ENCODE measurements at regions not wholly inside any gene's neighbourhood (a gene's known extent, or its start where the extent isn't known, plus 50 kb on each side); places are given as distances from the start of the nearest gene placed in this dataset.
"Not testable (repeated sequence)": the region's sequence is repeated elsewhere in the genome, so short reads cannot be mapped to it uniquely, and the experiment has no call there.

DNA sequence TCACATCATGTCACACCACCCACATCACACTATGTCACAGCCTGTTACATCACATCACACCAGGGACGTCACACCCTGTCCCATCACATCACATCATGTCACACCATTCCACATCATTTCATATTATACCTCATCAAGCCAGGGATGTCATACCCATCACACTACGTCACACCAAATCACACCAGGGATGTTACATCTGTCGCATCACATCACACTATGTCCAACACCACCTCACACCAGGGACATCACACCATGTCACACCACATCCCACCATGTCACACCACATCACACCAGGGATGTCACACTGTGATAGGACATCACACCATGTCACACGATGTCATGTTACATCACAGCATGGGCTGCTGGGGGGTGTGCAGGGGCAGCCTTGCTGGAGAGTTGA, 110.6 kb downstream of the TMEM121 start:
- no peak for DNase-seq (ENCODE audit: low read depth in 3 of 3)

DNA sequence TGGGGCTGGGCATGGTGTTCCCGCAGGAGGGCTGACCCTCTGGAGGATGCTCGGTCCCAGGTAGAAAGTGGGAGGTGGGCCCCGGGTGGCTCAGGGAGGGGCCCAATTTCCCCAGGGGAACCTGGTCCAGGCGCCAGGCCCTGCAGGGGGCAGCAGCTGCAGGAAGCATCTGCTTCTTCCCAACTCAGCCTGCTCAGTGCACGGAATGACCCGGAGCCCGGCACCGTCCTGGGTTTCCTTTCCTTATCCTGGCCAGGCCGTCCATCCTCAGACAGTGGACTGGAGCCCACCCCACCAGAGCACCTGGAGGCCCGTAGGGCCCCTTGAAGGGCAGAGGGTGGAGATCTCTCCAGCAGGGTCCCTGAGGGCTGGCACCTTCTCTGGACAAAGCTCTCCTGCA, 111.0 kb downstream of the TMEM121 start:
- DNase-seq (ENCODE audit: low read depth in 3 of 3): not testable (repeated sequence)

DNA sequence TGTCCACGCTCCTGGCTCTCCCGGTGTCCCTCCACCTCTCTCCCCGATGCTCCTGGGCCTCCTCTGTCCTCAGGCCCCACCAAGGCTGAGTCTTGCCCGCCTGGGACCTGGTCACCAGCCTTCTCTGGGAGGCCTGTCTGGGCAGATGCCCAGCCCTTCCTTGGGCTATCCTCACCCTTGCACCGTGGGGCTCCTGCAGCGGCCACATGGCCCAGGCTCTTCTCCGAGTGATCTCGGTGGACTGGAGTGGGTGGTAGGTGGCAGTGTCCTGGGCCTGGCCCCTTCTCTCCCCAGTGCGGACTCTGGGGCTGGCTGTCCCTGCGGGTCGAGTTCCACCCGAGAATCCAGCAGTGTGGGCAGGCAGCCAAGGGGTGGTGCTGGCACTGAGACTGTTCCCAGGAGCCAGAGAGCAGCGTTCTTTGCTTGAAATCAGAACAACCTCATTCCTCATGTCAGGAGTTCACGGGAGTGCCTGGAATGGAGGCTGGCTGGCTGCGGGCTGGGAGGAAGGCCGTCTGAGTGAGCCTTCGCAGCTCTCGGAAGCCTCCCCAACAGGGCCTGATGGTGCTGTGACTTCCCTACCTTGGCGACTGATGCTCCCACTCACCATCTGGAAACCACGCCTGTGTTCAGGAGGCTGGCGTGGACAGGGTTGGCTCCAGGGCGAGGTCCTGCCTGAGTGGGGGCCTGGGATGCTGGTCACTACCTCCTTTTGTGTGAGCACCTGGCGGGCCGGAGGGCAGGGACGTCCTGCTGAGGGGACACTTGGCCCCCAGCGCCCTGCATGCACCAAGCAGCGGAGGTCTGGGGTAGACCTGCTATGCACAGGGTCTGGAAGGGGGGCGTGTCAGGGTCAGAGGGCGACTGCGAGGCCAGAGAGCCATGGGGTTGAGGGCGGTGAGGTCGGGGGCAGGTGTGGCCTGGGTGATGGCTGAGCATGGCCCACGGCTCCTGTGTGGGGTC, 113.9 kb downstream of the TMEM121 start:
- not testable (repeated sequence) for DNase-seq (ENCODE audit: low read depth in 3 of 3)

- no peak for DNase-seq (ENCODE audit: low read depth in 3 of 3)
Measured at GRCh38 chr14:105641075-105641937, 114.9 kb downstream of the TMEM121 start.

DNA sequence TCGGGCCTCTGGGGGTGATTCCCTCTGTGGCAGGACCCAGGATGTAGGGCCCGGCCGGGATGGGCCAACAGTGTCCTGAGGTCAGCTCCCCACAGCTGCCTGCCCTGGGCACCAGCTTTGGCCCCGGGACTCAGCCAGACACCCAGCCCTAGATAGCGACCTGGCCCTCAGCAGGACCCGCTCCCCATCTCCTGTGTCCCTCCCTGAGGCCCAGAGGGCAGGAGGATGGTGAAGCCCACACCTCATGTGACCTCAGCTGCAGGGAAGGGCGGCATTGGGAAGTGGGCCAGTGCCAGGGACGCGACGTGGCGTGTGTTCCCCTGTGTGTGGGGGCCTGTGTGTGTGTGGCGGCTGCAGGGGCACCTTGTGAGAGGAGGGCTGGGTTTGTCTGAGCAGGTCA, 115.6 kb downstream of the TMEM121 start:
- not testable (repeated sequence) for DNase-seq (ENCODE audit: low read depth in 3 of 3)

DNA sequence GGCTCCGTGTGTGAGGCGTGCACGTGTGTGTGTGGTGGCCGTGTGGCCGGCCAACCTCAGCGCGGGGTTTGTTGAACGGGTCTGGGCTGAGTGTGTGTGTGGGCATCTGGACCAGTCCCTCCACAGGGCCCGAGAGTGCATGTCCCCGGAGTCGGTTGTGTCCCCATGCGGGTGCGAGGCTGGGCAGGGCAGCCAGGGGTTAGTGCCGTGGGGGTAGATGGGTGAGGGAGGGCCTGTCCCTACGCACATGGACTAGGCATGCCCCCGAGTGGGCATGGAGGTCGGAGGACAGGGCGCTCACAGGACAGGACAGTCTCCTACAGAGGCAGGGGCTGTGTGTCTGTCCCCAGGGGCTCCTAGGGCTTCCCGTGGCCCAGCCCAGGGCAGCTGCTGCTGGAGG, 116.1 kb downstream of the TMEM121 start:
- not testable (repeated sequence) for DNase-seq (ENCODE audit: low read depth in 3 of 3)

DNA sequence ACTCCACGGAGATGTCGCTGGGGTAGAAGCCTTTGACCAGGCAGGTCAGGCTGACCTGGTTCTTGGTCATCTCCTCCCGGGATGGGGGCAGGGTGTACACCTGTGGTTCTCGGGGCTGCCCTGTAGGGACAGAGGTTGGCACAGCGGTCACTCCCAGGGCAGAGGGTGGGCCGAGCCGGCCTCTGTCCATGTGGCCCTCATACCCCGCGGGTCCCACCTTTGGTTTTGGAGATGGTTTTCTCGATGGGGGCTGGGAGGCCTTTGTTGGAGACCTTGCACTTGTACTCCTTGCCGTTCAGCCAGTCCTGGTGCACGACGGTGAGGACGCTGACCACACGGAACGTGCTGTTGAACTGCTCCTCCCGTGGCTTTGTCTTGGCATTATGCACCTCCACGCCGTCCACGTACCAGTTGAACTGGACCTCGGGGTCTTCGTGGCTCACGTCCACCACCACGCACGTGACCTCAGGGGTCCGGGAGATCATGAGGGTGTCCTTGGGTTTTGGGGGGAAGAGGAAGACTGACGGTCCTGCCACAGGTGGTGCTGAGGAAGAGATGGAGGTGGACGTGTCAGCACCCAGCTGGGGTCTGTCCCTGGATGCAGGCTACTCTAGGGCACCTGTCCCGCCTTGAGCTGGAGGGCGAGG, 117.1 kb downstream of the TMEM121 start:
- not testable (repeated sequence) for DNase-seq (ENCODE audit: low read depth in 3 of 3)

- DNase-seq (ENCODE audit: low read depth in 3 of 3): not testable (repeated sequence)
Measured at GRCh38 chr14:105644053-105644435, 117.7 kb downstream of the TMEM121 start.

DNA sequence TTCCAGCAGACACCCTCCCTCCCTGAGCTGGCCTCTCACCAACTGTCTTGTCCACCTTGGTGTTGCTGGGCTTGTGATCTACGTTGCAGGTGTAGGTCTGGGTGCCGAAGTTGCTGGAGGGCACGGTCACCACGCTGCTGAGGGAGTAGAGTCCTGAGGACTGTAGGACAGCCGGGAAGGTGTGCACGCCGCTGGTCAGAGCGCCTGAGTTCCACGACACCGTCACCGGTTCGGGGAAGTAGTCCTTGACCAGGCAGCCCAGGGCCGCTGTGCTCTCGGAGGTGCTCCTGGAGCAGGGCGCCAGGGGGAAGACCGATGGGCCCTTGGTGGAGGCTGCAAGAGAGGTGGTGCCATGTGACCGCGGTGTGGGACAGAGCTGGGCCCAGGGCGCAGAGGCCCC, 118.1 kb downstream of the TMEM121 start:
- not testable (repeated sequence) for DNase-seq (ENCODE audit: low read depth in 3 of 3)

- not testable (repeated sequence) for DNase-seq (ENCODE audit: low read depth in 3 of 3)
Measured at GRCh38 chr14:105644891-105645290, 118.5 kb downstream of the TMEM121 start.

DNA sequence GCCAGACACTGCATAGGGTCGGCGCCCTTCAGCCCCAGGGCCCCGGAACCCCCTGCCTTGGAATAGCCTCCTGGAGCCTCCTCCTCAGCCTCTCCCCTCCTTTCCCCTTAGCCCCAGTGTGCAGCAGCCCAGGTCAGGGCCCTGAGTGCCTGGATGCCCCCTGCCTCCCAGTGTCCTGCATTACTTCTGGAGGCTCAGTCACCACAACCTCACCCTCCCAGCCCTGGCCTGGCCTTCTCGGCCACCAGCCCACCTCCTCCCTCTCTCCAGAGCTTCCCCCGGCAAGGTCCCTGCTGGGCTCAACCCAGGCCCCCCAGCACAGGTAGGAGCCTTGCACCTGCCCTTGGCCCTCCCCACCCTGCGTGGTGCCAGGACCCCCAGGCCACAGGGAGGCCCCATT, 119.0 kb downstream of the TMEM121 start:
- not testable (repeated sequence) for DNase-seq (ENCODE audit: low read depth in 3 of 3)

DNA sequence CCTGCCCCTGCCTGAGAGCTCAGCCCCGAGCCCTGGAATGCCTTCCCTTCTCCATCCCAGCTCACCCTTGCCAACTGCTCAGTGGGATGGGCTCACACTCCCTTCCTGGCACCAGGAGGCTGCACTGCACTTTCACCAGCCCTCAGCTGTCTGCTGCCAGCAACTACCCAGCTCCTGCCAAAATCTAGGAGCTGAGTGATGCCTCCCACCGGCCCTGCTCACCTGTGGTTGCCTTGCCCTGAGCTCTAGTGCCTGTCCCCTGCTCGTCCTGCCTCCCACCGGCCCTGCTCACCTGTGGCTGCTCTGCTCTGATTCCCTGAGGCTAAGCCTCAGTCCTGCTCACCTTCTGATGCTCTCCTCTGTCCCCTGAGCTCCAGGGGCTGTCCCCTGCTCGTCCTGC, 119.8 kb downstream of the TMEM121 start:
- DNase-seq (ENCODE audit: low read depth in 3 of 3): no peak

GRCh38 chr14:105646711-105647281, 120.4 kb downstream of the TMEM121 start:
- not testable (repeated sequence) for DNase-seq (ENCODE audit: low read depth in 3 of 3)

DNA sequence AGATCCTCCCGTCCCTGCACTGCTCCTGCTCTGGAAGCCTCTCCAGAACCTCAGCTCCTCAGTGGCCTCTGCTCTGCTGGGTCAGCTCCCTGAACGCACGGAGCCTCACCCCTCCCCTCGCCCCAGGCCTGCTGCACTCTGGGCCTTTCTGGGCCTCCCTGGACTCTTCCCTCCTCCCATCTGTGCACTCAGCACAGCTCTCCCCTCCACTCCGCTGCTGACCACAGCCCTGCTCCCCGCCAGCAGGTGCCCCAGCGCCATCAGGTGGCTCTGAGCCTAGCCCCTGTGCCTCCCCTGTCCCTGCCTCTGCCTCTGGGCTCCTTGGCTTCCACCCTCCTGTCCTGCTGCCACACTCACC, 121.0 kb downstream of the TMEM121 start:
- not testable (repeated sequence) for DNase-seq (ENCODE audit: low read depth in 3 of 3)

GRCh38 chr14:105647784-105648608, 121.6 kb downstream of the TMEM121 start:
- no peak for DNase-seq (ENCODE audit: low read depth in 3 of 3)

DNA sequence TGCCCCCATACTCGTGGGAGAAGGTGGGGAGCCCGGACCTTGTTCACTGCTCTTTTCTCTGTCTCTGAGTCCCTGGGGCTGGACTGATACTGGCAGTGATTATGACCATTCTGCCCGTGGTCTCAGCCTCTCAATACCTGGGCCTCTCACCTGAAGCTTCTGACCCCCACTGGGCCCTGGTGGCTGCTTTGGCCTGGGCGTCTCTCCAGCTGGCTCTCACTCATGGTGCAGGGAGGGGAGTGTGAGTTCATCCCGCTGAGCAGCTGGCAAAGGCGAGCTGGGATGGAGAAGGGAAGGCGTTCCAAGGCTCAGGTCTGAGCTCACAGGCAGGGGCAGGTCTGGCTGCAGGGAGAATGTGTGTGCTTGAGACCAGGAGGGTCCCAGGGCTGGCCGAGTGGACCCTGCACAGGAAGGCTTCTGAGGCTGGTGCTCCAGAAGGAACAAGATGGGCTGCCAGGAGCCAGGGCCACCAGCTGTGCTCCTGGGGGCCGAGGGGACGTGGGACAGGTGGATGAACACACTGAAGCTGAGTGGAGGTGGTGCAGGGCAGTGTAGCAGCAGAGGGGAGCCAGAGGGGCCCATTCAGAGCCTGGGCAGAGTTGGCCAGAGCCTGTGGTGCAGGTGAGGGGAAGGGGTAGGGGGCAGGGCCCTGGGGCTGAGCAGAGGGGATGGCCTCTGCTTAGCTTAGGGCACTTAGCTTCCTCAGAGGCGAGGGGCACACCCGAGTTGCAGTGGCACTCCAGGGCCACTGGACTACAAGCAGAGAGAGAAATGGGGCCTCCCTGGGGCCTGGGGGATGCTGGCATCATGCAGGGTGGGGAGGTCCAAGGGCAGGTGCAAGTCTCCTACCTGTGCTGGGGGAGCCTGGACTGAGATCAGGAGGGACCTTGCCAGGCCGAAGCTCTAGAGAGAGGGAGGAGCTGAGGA, 122.5 kb downstream of the TMEM121 start:
- DNase-seq (ENCODE audit: low read depth in 3 of 3): not testable (repeated sequence)

GRCh38 chr14:105652317-105652716, 125.9 kb downstream of the TMEM121 start:
- DNase-seq (ENCODE audit: low read depth in 3 of 3): not testable (repeated sequence)

- DNase-seq (ENCODE audit: low read depth in 3 of 3): not testable (repeated sequence)
Measured at GRCh38 chr14:105653921-105654320, 127.5 kb downstream of the TMEM121 start.

DNA sequence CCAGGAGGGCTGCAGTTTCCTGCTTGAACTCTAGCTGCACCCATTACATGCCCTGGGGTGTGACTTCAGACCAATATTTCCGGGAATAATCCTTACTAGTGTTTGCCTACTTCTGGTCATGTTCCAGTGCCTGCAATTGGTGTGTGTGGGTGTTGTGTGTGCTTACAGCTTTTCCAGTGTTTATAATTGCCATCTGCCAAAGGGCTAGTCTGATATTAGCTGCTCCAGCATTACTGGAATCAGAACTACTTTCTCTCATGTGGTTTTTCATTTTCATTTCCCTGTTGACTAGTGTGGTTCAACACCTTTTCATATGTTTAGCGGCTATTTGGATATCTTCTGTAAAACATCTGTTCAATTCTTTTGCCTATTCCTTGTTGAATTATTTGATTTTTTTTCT, 132.9 kb downstream of the TMEM121 start:
- DNase-seq (ENCODE audit: low read depth in 3 of 3): not testable (repeated sequence)

All from stimulated activated CD4-positive, alpha-beta T cell treated with anti-CD3 and anti-CD28 coated beads, TNF-alpha, amount 100 ng/mL, for 48 hours (primary cell).